H9 (cell line): ENCODE measurements at regions not wholly inside any gene's neighbourhood (a gene's known extent, or its start where the extent isn't known, plus 50 kb on each side); places are given as distances from the start of the nearest gene placed in this dataset.

Experiments
- DNase-seq: peaks from one replicate; pipeline ENCODE4 v3.0.0-alpha.2; 2017
- H2AFZ ChIP-seq: one replicate; pipeline ENCODE4 v1.6.1; 2013; ENCODE audit warnings: mild to moderate bottlenecking, low read length, control low read depth, moderate library complexity
- H2AK5ac ChIP-seq: 2 replicates; pipeline ENCODE4 v1.6.1; 2013; ENCODE audit warnings: low read length, control low read depth, mixed read lengths; ENCODE audit not compliant: insufficient read length
- H2BK120ac ChIP-seq: one replicate; pipeline ENCODE4 v1.6.1; 2013; ENCODE audit warnings: low read depth, mild to moderate bottlenecking, low read length, control low read depth, inconsistent platforms; ENCODE audit not compliant: poor library complexity, severe bottlenecking
- H2BK12ac ChIP-seq: 2 replicates; pipeline ENCODE4 v1.6.1; 2013; ENCODE audit warnings: low read length, control low read depth, mixed read lengths, low read depth; ENCODE audit not compliant: insufficient read length
- H2BK15ac ChIP-seq: 2 replicates; pipeline ENCODE4 v1.6.1; 2013; ENCODE audit warnings: low read depth, low read length, control low read depth
- H2BK20ac ChIP-seq: one replicate; pipeline ENCODE4 v1.6.1; 2013; ENCODE audit warnings: low read depth, mild to moderate bottlenecking, low read length, control low read depth, inconsistent platforms; ENCODE audit not compliant: poor library complexity, severe bottlenecking
- H2BK5ac ChIP-seq: 2 replicates; pipeline ENCODE4 v1.6.1; 2013; ENCODE audit warnings: low read length, control low read depth, mixed read lengths; ENCODE audit not compliant: insufficient read length
- H3K14ac ChIP-seq: 2 replicates; pipeline ENCODE4 v1.6.1; 2013; ENCODE audit warnings: low read length, control low read depth; ENCODE audit not compliant: insufficient read depth
- H3K18ac ChIP-seq: 2 replicates; pipeline ENCODE4 v1.6.1; 2013; ENCODE audit warnings: low read depth, mild to moderate bottlenecking, mixed read lengths, low read length, control low read depth; ENCODE audit not compliant: insufficient read length
- H3K23ac ChIP-seq: 2 replicates; pipeline ENCODE4 v1.6.1; 2013; ENCODE audit warnings: low read length, control low read depth, mixed read lengths, low read depth; ENCODE audit not compliant: insufficient read length
- H3K23me2 ChIP-seq: 2 replicates; pipeline ENCODE4 v1.6.1; 2013; ENCODE audit warnings: low read depth, mild to moderate bottlenecking, mixed read lengths, low read length, control low read depth; ENCODE audit not compliant: insufficient read length, poor library complexity, severe bottlenecking
- H3K27ac ChIP-seq: 2 replicates; pipeline ENCODE4 v1.5.1; 2013; ENCODE audit warnings: low read length, control low read depth, mixed read lengths, low read depth; ENCODE audit not compliant: insufficient read length
- H3K27me3 ChIP-seq: 2 replicates; pipeline ENCODE4 v1.6.1; 2013; ENCODE audit warnings: low read length, control low read depth, inconsistent platforms; ENCODE audit not compliant: insufficient read depth
- H3K4ac ChIP-seq: 2 replicates; pipeline ENCODE4 v1.6.1; 2013; ENCODE audit warnings: low read depth, mild to moderate bottlenecking, control low read depth, inconsistent platforms, low read length, moderate library complexity
- H3K4me1 ChIP-seq: 2 replicates; pipeline ENCODE4 v1.6.1; 2013; ENCODE audit warnings: low read length, control low read depth, inconsistent platforms; ENCODE audit not compliant: insufficient read depth
- H3K4me2 ChIP-seq: 2 replicates; pipeline ENCODE4 v1.6.1; 2013; ENCODE audit warnings: low read length, control low read depth, mixed read lengths; ENCODE audit not compliant: insufficient read length, insufficient read depth
- H3K56ac ChIP-seq: 2 replicates; pipeline ENCODE4 v1.6.1; 2013; ENCODE audit warnings: low read depth, mild to moderate bottlenecking, mixed read lengths, low read length, control low read depth; ENCODE audit not compliant: insufficient read length
- H3K79me1 ChIP-seq: 2 replicates; pipeline ENCODE4 v1.6.1; 2013; ENCODE audit warnings: low read depth, mild to moderate bottlenecking, moderate library complexity, low read length, control low read depth, inconsistent platforms; ENCODE audit not compliant: insufficient read depth, poor library complexity, severe bottlenecking
- H3K79me2 ChIP-seq: 2 replicates; pipeline ENCODE4 v1.6.1; 2013; ENCODE audit warnings: low read length, control low read depth, inconsistent platforms; ENCODE audit not compliant: insufficient read depth
- H3K9ac ChIP-seq: 2 replicates; pipeline ENCODE4 v1.6.1; 2013; ENCODE audit warnings: low read length, control low read depth, mixed read lengths; ENCODE audit not compliant: insufficient read length; ENCODE audit errors: extremely low read depth
- H3K9me3 ChIP-seq: one replicate; pipeline ENCODE4 v1.6.1; 2013; ENCODE audit warnings: low read depth, low read length, inconsistent platforms; ENCODE audit not compliant: control insufficient read depth
- H3T11ph ChIP-seq: one replicate; pipeline ENCODE4 v1.6.1; 2013; ENCODE audit warnings: mild to moderate bottlenecking, low read length, control low read depth, inconsistent platforms
- H4K20me1 ChIP-seq: one replicate; pipeline ENCODE4 v1.6.1; 2013; ENCODE audit not compliant: control insufficient read depth, insufficient read length, insufficient read depth
- H4K5ac ChIP-seq: 2 replicates; pipeline ENCODE4 v1.6.1; 2013; ENCODE audit warnings: low read depth, mild to moderate bottlenecking, mixed read lengths, low read length, control low read depth; ENCODE audit not compliant: insufficient read length
- H4K8ac ChIP-seq: replicated peaks from 2 replicates; pipeline ENCODE4 v1.6.1; 2013; ENCODE audit warnings: low read length, control low read depth, mixed read lengths, low read depth; ENCODE audit not compliant: insufficient read length
- H4K91ac ChIP-seq: 2 replicates; pipeline ENCODE4 v1.6.1; 2013; ENCODE audit warnings: low read depth, mild to moderate bottlenecking, moderate library complexity, mixed read lengths, low read length, control low read depth; ENCODE audit not compliant: insufficient read length
- H3K27ac Mint-ChIP-seq, 3 experiments: 2 replicates in 2 of 3; 3 replicates in 1 of 3; pipeline ENCODE4 v1.8.0; 2020 to 2021; ENCODE audit warnings: mixed read lengths in 3 of 3, mild to moderate bottlenecking in 1 of 3, moderate library complexity in 1 of 3
- H3K27me3 Mint-ChIP-seq: 2 replicates; pipeline ENCODE4 v1.8.0; 2021; ENCODE audit warnings: low read depth, mild to moderate bottlenecking, moderate library complexity, mixed read lengths
- H3K36me3 Mint-ChIP-seq, 3 experiments: 2 replicates in 2 of 3; 3 replicates in 1 of 3; pipeline ENCODE4 v1.8.0; 2020 to 2021; ENCODE audit warnings: low read depth in 3 of 3, mixed read lengths in 3 of 3; ENCODE audit not compliant: insufficient read depth in 1 of 3
- H3K4me1 Mint-ChIP-seq, 2 experiments: 2 replicates each; pipeline ENCODE4 v1.8.0; 2020; ENCODE audit warnings: mixed read lengths in 2 of 2
- H3K4me3 Mint-ChIP-seq, 2 experiments: 2 replicates in 1 of 2; 3 replicates in 1 of 2; pipeline ENCODE4 v1.8.0; 2020 to 2021; ENCODE audit warnings: mild to moderate bottlenecking in 2 of 2, mixed read lengths in 2 of 2, moderate library complexity in 1 of 2
- H3K9me3 Mint-ChIP-seq, 2 experiments: 2 replicates in 1 of 2; 3 replicates in 1 of 2; pipeline ENCODE4 v1.8.0; 2020; ENCODE audit warnings: mild to moderate bottlenecking in 2 of 2, mixed read lengths in 2 of 2, moderate library complexity in 1 of 2
- CTCF ChIP-seq: fragments of 200-600 bp; sonication (generic); conservative IDR thresholded peaks from 3 replicates; pipeline ENCODE4 v1.8.0; 2021; ENCODE audit warnings: antibody characterized with exemption, mild to moderate bottlenecking
- WGBS: extraction: QIAGEN DNeasy Blood & Tissue Kit; methylation state at CpG from one replicate; pipeline ENCODE4 v1.1.7; 2013; ENCODE audit warnings: missing lambda C conversion rate, low lambda C conversion rate, mixed read lengths; ENCODE audit not compliant: insufficient read length; ENCODE audit errors: extremely low coverage; 5-methylcytosine and 5-hydroxymethylcytosine counted together

GRCh38 chr7:32155712-32156111 lies 85.5 kb upstream of the PDE1C start:
- Histone ChIP-seq H3K23me2 (no peaks in the 10 kb centered on the region), H3K27ac (no peak overlapping the region), H3K9ac (no peak overlapping the region), H4K5ac (no peak overlapping the region), H4K20me1 (no peaks in the 10 kb centered on the region), H3K27me3 (no peaks in the 10 kb centered on the region), H3K14ac (no peak overlapping the region), H3K9me3 (no peaks in the 10 kb centered on the region), H3K4me2 (no peak overlapping the region), H3K4me1 (no peaks in the 10 kb centered on the region), H2AK5ac (no peak overlapping the region), H2BK5ac (no peak overlapping the region), H2AFZ (no peak overlapping the region), H2BK120ac (no peak overlapping the region), H4K91ac (no peak overlapping the region), H2BK15ac (no peak overlapping the region), H4K8ac (no peak overlapping the region), H3K4ac (no peak overlapping the region), H3K18ac (no peak overlapping the region), H3T11ph (no peak overlapping the region), H3K56ac (no peak overlapping the region), H2BK20ac (no peak overlapping the region), H3K23ac (no peak overlapping the region), H2BK12ac (no peak overlapping the region), H3K79me1 (no peaks in the 10 kb centered on the region), H3K79me2 (no peaks in the 10 kb centered on the region)
- no peak for DNase-seq
- Mint-ChIP-seq H3K36me3 (peaks cover 0 to 8% (median 2%) of the 10 kb centered on the region in 3 experiments; a peak in 2 of 7 replicates), H3K4me1 (peaks cover 5% of the 10 kb centered on the region in 2 experiments), H3K4me3 (no peak overlapping the region), H3K27me3 (peaks cover 31% of the 10 kb centered on the region), H3K27ac (no peak overlapping the region), H3K9me3 (peaks cover 7 to 9% of the 10 kb centered on the region in 2 experiments; a peak in 3 of 5 replicates)
- TF ChIP-seq CTCF: no peak
- WGBS: no CpG with 5 or more reads among the region's 2 CpGs
